B cell (primary cell): ENCODE measurements at regions not wholly inside any gene's neighbourhood (a gene's known extent, or its start where the extent isn't known, plus 50 kb on each side); places are given as distances from the start of the nearest gene placed in this dataset.

ENCODE experiments used
- CTCF ChIP-seq: fragments of 200-600 bp; IDR thresholded peaks from one replicate; pipeline ENCODE4 v1.8.0; 2022; ENCODE audit warnings: antibody characterized with exemption, mild to moderate bottlenecking
- EZH2 ChIP-seq: IDR thresholded peaks from 2 replicates; pipeline ENCODE4 v1.6.1; 2012; ENCODE audit warnings: borderline replicate concordance, low read depth, mild to moderate bottlenecking, moderate library complexity, low read length; ENCODE audit not compliant: insufficient read depth, poor library complexity, severe bottlenecking

- no peak for TF ChIP-seq CTCF
- TF ChIP-seq EZH2: no peak
Measured at GRCh38 chr12:75969768-75970167, 61.8 kb downstream of the PHLDA1 start.
